Epithelial cell of prostate (primary cell): ENCODE measurements at regions not wholly inside any gene's neighbourhood (a gene's known extent, or its start where the extent isn't known, plus 50 kb on each side); places are given as distances from the start of the nearest gene placed in this dataset.

Experiments used
- DNase-seq: peaks from one replicate; pipeline ENCODE4 v3.0.0-alpha.2; 2011; ENCODE audit warnings: low read depth, low spot score
- H3K27ac ChIP-seq: fragments of 450-650 bp; 2 replicates; pipeline ENCODE4 v1.5.1; 2017; ENCODE audit warnings: mild to moderate bottlenecking

DNA sequence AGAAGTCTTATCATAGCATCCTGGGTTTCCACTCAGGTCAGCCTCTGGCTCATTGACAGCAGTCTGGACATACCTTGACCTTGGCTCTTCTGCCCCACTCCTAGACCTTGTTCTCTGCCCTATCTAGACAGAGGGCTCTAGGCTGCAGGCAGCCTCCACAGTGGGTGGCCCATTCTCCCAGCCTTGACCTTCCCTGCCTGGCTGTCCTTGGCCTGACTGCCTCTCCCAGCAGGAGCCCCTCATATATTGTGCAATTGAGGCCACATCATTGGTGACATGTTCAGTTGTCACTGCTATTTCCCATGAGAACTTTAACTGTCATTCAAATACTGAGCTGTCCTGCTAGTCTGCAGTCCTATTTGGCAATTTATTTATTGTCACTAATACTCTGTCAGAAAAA lies 503.4 kb downstream of the PLXNA4 start:
- no peak for DNase-seq

DNA sequence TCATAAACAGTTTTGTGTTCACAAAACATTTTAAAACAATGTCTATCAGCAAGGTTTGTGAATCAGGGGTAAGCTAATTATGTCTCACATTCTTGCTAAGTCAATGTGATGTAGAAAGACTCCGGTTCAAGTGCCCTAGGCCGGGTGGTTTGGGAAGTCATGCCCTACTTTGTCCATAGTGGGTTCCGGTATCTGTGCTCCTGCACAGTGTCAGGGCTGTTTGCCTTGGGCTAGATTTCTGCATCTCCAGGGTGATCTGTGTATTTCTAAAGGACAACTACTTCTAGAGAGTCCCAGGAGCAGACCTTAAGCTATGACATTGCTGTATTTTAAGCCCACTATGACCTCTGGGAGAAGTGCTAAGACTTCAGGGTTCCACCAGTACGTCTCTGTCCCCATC lies 504.1 kb downstream of the PLXNA4 start:
- H3K27ac ChIP-seq = no peak overlapping the region
- no peak for DNase-seq

More for the DNA sequence above, 503.4 kb downstream of the PLXNA4 start:
- no peak overlapping the region for H3K27ac ChIP-seq

DNA sequence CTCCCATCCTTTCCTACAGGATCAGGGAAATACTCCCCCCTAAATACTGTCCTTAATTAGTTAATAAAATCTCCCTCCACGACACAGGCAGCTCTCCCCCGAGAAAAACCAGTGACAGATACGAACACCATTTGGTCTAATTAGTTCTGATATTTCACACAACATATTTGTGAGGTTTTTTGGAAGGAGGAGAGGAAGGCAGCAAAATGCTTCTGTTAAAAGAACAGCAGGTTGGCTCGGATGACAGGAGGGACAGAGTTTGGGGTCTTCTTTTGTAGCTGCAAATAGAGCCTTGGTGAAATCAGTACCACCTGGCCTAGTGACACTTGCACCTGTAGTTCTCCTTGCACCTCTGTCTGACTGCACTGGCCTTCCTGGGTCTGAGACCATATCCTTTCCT lies 507.0 kb downstream of the PLXNA4 start:
- no peak overlapping the region for H3K27ac ChIP-seq
- DNase-seq = no peak

DNA sequence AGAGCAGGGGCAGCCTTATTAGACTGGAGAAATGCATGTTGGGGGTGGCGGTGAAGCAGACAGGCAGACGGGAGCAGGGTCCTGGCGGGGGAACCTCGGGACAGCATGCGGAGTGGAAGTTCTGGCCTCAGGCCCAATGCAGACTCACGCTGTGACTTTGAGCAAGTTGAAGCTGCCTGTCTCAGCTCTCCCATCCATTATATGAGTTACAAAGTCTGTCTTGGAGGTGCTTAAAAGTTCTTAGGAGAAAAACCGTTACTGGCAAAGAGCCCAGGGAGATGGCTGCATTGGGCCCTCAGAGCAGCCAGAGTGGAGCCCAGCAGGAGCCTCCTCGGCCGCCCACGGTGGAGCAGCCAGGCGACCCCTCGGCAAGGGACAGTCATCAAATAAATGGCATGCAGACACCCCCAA lies 509.5 kb downstream of the PLXNA4 start:
- no peak overlapping the region for H3K27ac ChIP-seq
- DNase-seq = no peak

- H3K27ac ChIP-seq = peak overlapping the region; percentile 72
- no peak for DNase-seq
Observed at GRCh38 chr7:132065989-132066603, 509.7 kb upstream of the PODXL start.

GRCh38 chr7:132065193-132065988 lies 509.0 kb upstream of the PODXL start:
- DNase-seq = peak; percentile 62
- peak overlapping the region; percentile 72 for H3K27ac ChIP-seq

DNA sequence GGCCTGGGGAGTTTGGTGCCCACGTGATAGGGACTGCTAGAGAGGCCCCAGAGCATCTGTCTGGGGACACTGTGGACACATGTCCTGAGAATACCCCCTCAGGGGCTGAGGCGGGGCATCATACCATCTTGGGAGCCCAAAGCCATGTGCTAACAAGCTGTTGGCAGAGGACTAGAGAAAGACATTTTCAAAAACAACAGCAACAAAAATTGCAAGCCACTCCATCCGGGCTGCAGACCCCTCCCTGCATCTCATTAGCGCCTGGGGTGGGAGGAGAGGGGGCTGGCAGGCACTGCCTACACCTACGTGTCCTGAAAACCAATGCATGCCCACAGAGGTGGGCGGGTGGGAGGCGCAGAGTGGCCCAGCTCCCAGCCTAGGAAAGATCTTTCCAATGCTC lies 507.4 kb upstream of the PODXL start:
- H3K27ac ChIP-seq = no peak overlapping the region
- no peak for DNase-seq

DNA sequence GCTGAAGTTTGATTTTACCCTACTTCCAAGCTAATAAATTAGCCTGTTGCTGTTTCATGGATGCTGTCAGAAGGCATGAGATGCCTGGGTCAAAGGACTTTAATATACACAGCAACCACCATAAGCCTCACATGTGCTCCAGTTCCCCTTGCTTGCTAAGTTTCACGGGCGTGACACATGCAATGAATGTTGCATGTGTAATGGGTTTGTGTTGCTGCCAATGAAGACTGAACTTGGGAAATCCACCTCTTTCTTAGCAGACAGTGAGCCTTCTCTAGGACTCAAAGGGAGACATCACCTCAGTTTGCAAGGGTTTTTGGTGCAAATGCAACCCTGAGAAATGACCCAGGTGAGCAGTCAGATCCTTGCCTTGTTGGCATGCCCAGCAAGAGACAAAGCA lies 505.5 kb upstream of the PODXL start:
- H3K27ac ChIP-seq = no peak overlapping the region
- peak; percentile 22 for DNase-seq

GRCh38 chr7:132059141-132059540 lies 502.7 kb upstream of the PODXL start:
- no peak overlapping the region for H3K27ac ChIP-seq
- no peak for DNase-seq

DNA sequence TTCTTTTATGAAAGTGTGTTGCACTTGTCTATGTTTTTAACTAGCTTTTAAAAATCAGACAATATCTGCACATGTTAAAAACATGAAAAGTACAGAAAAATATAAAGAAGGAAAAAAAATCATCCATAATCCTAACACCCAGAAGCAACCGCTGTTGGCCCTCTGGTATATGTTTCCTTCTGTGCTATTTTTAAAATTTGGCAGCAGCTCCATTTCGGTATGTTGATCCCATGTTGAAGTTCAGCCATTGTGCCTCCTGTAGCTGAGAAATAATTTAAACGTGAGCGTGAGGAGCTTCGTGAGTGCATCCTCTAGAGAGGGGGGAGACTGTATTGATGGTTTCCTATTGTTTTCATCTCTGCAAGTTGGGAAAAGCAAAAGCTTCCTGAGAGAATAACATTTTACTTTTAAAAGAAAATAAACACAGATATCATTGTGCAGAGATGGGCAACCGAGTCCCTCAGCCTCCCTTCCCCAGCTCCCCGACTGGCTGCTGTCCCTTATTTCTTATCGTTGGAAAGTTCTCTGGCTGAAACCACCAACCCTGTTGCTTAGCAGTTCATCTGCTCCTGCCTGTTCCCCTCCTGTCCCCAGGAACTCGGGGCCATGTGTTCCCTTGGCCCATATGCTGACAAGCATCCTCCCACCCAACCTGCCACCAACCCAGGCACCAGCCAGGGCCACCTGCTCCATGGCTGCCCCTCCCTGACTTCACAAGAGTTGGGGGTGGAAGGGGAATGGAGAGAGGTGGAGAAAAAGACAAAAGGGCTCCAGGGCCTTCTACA lies 499.1 kb upstream of the PODXL start:
- no peak for DNase-seq
- H3K27ac ChIP-seq = no peak overlapping the region

DNA sequence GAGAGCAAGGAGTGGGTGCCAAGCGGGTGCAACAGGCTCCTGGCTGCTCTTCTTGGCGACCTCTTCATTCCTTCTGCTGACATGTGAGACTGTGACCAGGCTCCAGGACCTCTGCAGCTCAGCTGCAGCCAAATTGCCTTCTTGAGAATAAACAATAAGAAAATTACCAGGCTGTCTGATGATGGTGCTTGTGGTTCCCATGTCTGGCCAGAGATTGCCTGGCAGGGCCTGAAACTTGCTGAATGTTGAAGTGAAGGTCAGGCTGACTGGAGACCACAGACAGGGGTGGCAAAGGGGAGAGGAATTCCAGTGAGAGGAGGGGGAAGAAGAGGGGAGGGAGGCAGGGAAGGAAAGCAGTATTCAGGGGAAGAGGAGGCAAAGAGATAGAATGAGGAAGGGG lies 497.4 kb upstream of the PODXL start:
- no peak for DNase-seq
- no peak overlapping the region for H3K27ac ChIP-seq

- no peak for DNase-seq
- no peak overlapping the region for H3K27ac ChIP-seq
Observed at GRCh38 chr7:132051311-132051710, 494.9 kb upstream of the PODXL start.

- no peak overlapping the region for H3K27ac ChIP-seq
- DNase-seq = no peak
Observed at GRCh38 chr7:132049462-132050304, 493.3 kb upstream of the PODXL start.

DNA sequence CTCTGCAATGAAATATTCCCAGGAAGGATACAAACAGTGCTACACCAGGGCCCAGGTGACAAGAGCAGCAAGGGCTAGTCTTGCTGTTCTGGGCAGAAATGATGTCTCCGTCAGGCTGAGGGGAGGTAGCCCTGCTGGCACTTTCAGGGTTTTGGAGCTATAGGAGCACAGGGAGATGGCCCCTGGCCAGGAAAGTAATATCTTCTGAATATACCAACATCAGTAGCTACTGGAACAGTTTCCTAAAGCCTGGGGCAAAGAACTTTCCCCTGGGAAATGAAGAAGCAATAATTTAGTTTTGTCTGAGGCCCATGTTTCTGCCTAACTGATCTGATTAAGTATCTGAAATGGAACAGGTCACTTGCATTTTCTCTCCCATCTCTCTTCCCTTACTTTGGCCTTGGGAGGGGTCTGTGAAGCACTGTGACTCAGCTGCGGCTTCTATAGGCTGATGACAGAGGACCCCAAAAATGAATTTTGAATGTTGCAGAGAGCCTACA lies 489.1 kb upstream of the PODXL start:
- no peak for DNase-seq
- H3K27ac ChIP-seq = no peak overlapping the region

DNA sequence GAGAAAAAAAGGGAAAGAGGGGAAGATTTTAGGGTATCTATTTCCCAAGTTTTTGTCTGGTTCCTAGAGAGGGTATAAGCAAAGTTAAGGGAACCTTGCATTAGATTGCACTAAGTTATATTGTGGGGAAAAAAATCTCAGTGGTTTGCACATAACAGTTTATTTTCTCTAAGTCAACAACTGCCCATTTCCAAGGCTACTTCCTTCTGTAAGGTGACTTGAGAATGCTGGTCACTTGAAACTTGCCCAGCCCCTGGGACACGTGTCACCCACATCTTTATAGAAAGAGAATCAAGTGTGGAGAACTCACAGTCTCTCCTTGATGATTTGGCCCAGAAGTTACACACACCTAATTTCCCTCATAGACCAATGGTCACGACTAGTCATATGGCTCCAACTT lies 488.6 kb upstream of the PODXL start:
- H3K27ac ChIP-seq = no peak overlapping the region
- DNase-seq = no peak

- no peak overlapping the region for H3K27ac ChIP-seq
- DNase-seq = no peak
Observed at GRCh38 chr7:132044247-132044646, 487.8 kb upstream of the PODXL start.

- DNase-seq = no peak
- no peak overlapping the region for H3K27ac ChIP-seq
Observed at GRCh38 chr7:132041108-132041507, 484.7 kb upstream of the PODXL start.

- H3K27ac ChIP-seq = no peak overlapping the region
- DNase-seq = no peak
Observed at GRCh38 chr7:132035517-132036362, 479.3 kb upstream of the PODXL start.

DNA sequence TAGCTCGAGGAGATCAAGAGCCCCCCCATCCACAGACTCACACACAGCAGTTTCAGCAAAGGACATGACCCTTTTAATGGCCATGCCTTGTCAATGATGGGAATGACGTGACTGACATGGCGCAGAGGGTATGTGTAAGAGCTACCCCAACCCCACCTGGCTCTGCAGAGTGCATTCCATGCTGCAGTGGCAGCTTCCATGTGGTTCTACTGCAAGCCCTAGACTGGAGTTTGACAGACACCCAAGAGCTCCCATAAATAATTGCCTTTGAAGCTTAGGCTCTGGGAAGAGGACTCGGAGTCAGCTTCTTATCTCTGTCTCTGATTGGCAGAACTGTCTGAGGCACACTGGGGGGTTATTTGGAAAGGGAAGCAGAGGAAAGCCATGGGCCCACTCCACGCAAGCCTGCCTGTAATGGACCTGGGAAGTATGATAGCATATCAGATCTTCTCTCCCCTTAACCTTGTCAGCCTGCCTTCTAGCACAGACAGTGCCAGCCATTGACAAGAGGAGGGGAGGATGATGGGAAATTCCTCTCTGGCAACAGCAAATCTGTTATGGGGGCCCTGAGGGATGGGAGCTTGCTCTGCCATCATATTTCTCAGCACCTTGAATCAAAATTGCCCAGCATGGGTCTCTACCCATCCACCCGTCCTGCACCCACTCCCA lies 478.5 kb upstream of the PODXL start:
- no peak overlapping the region for H3K27ac ChIP-seq
- DNase-seq = no peak
